H9 (cell line): ENCODE measurements at regions not wholly inside any gene's neighbourhood (a gene's known extent, or its start where the extent isn't known, plus 50 kb on each side); places are given as distances from the start of the nearest gene placed in this dataset.

Experiments
- DNase-seq: peaks from one replicate; pipeline ENCODE4 v3.0.0-alpha.2; 2017
- H2AFZ ChIP-seq: one replicate; pipeline ENCODE4 v1.6.1; 2013; ENCODE audit warnings: mild to moderate bottlenecking, low read length, control low read depth, moderate library complexity
- H2AK5ac ChIP-seq: 2 replicates; pipeline ENCODE4 v1.6.1; 2013; ENCODE audit warnings: low read length, control low read depth, mixed read lengths; ENCODE audit not compliant: insufficient read length
- H2BK120ac ChIP-seq: one replicate; pipeline ENCODE4 v1.6.1; 2013; ENCODE audit warnings: low read depth, mild to moderate bottlenecking, low read length, control low read depth, inconsistent platforms; ENCODE audit not compliant: poor library complexity, severe bottlenecking
- H2BK12ac ChIP-seq: 2 replicates; pipeline ENCODE4 v1.6.1; 2013; ENCODE audit warnings: low read length, control low read depth, mixed read lengths, low read depth; ENCODE audit not compliant: insufficient read length
- H2BK15ac ChIP-seq: 2 replicates; pipeline ENCODE4 v1.6.1; 2013; ENCODE audit warnings: low read depth, low read length, control low read depth
- H2BK20ac ChIP-seq: one replicate; pipeline ENCODE4 v1.6.1; 2013; ENCODE audit warnings: low read depth, mild to moderate bottlenecking, low read length, control low read depth, inconsistent platforms; ENCODE audit not compliant: poor library complexity, severe bottlenecking
- H2BK5ac ChIP-seq: 2 replicates; pipeline ENCODE4 v1.6.1; 2013; ENCODE audit warnings: low read length, control low read depth, mixed read lengths; ENCODE audit not compliant: insufficient read length
- H3K14ac ChIP-seq: 2 replicates; pipeline ENCODE4 v1.6.1; 2013; ENCODE audit warnings: low read length, control low read depth; ENCODE audit not compliant: insufficient read depth
- H3K18ac ChIP-seq: 2 replicates; pipeline ENCODE4 v1.6.1; 2013; ENCODE audit warnings: low read depth, mild to moderate bottlenecking, mixed read lengths, low read length, control low read depth; ENCODE audit not compliant: insufficient read length
- H3K23ac ChIP-seq: 2 replicates; pipeline ENCODE4 v1.6.1; 2013; ENCODE audit warnings: low read length, control low read depth, mixed read lengths, low read depth; ENCODE audit not compliant: insufficient read length
- H3K23me2 ChIP-seq: 2 replicates; pipeline ENCODE4 v1.6.1; 2013; ENCODE audit warnings: low read depth, mild to moderate bottlenecking, mixed read lengths, low read length, control low read depth; ENCODE audit not compliant: insufficient read length, poor library complexity, severe bottlenecking
- H3K27ac ChIP-seq: 2 replicates; pipeline ENCODE4 v1.5.1; 2013; ENCODE audit warnings: low read length, control low read depth, mixed read lengths, low read depth; ENCODE audit not compliant: insufficient read length
- H3K27me3 ChIP-seq: 2 replicates; pipeline ENCODE4 v1.6.1; 2013; ENCODE audit warnings: low read length, control low read depth, inconsistent platforms; ENCODE audit not compliant: insufficient read depth
- H3K4ac ChIP-seq: 2 replicates; pipeline ENCODE4 v1.6.1; 2013; ENCODE audit warnings: low read depth, mild to moderate bottlenecking, control low read depth, inconsistent platforms, low read length, moderate library complexity
- H3K4me1 ChIP-seq: 2 replicates; pipeline ENCODE4 v1.6.1; 2013; ENCODE audit warnings: low read length, control low read depth, inconsistent platforms; ENCODE audit not compliant: insufficient read depth
- H3K4me2 ChIP-seq: 2 replicates; pipeline ENCODE4 v1.6.1; 2013; ENCODE audit warnings: low read length, control low read depth, mixed read lengths; ENCODE audit not compliant: insufficient read length, insufficient read depth
- H3K56ac ChIP-seq: 2 replicates; pipeline ENCODE4 v1.6.1; 2013; ENCODE audit warnings: low read depth, mild to moderate bottlenecking, mixed read lengths, low read length, control low read depth; ENCODE audit not compliant: insufficient read length
- H3K79me1 ChIP-seq: 2 replicates; pipeline ENCODE4 v1.6.1; 2013; ENCODE audit warnings: low read depth, mild to moderate bottlenecking, moderate library complexity, low read length, control low read depth, inconsistent platforms; ENCODE audit not compliant: insufficient read depth, poor library complexity, severe bottlenecking
- H3K79me2 ChIP-seq: 2 replicates; pipeline ENCODE4 v1.6.1; 2013; ENCODE audit warnings: low read length, control low read depth, inconsistent platforms; ENCODE audit not compliant: insufficient read depth
- H3K9ac ChIP-seq: 2 replicates; pipeline ENCODE4 v1.6.1; 2013; ENCODE audit warnings: low read length, control low read depth, mixed read lengths; ENCODE audit not compliant: insufficient read length; ENCODE audit errors: extremely low read depth
- H3K9me3 ChIP-seq: one replicate; pipeline ENCODE4 v1.6.1; 2013; ENCODE audit warnings: low read depth, low read length, inconsistent platforms; ENCODE audit not compliant: control insufficient read depth
- H3T11ph ChIP-seq: one replicate; pipeline ENCODE4 v1.6.1; 2013; ENCODE audit warnings: mild to moderate bottlenecking, low read length, control low read depth, inconsistent platforms
- H4K20me1 ChIP-seq: one replicate; pipeline ENCODE4 v1.6.1; 2013; ENCODE audit not compliant: control insufficient read depth, insufficient read length, insufficient read depth
- H4K5ac ChIP-seq: 2 replicates; pipeline ENCODE4 v1.6.1; 2013; ENCODE audit warnings: low read depth, mild to moderate bottlenecking, mixed read lengths, low read length, control low read depth; ENCODE audit not compliant: insufficient read length
- H4K8ac ChIP-seq: replicated peaks from 2 replicates; pipeline ENCODE4 v1.6.1; 2013; ENCODE audit warnings: low read length, control low read depth, mixed read lengths, low read depth; ENCODE audit not compliant: insufficient read length
- H4K91ac ChIP-seq: 2 replicates; pipeline ENCODE4 v1.6.1; 2013; ENCODE audit warnings: low read depth, mild to moderate bottlenecking, moderate library complexity, mixed read lengths, low read length, control low read depth; ENCODE audit not compliant: insufficient read length
- H3K27ac Mint-ChIP-seq, 3 experiments: 2 replicates in 2 of 3; 3 replicates in 1 of 3; pipeline ENCODE4 v1.8.0; 2020 to 2021; ENCODE audit warnings: mixed read lengths in 3 of 3, mild to moderate bottlenecking in 1 of 3, moderate library complexity in 1 of 3
- H3K27me3 Mint-ChIP-seq: 2 replicates; pipeline ENCODE4 v1.8.0; 2021; ENCODE audit warnings: low read depth, mild to moderate bottlenecking, moderate library complexity, mixed read lengths
- H3K36me3 Mint-ChIP-seq, 3 experiments: 2 replicates in 2 of 3; 3 replicates in 1 of 3; pipeline ENCODE4 v1.8.0; 2020 to 2021; ENCODE audit warnings: low read depth in 3 of 3, mixed read lengths in 3 of 3; ENCODE audit not compliant: insufficient read depth in 1 of 3
- H3K4me1 Mint-ChIP-seq, 2 experiments: 2 replicates each; pipeline ENCODE4 v1.8.0; 2020; ENCODE audit warnings: mixed read lengths in 2 of 2
- H3K4me3 Mint-ChIP-seq, 2 experiments: 2 replicates in 1 of 2; 3 replicates in 1 of 2; pipeline ENCODE4 v1.8.0; 2020 to 2021; ENCODE audit warnings: mild to moderate bottlenecking in 2 of 2, mixed read lengths in 2 of 2, moderate library complexity in 1 of 2
- H3K9me3 Mint-ChIP-seq, 2 experiments: 2 replicates in 1 of 2; 3 replicates in 1 of 2; pipeline ENCODE4 v1.8.0; 2020; ENCODE audit warnings: mild to moderate bottlenecking in 2 of 2, mixed read lengths in 2 of 2, moderate library complexity in 1 of 2
- CTCF ChIP-seq: fragments of 200-600 bp; sonication (generic); conservative IDR thresholded peaks from 3 replicates; pipeline ENCODE4 v1.8.0; 2021; ENCODE audit warnings: antibody characterized with exemption, mild to moderate bottlenecking
- WGBS: extraction: QIAGEN DNeasy Blood & Tissue Kit; methylation state at CpG from one replicate; pipeline ENCODE4 v1.1.7; 2013; ENCODE audit warnings: missing lambda C conversion rate, low lambda C conversion rate, mixed read lengths; ENCODE audit not compliant: insufficient read length; ENCODE audit errors: extremely low coverage; 5-methylcytosine and 5-hydroxymethylcytosine counted together

GRCh38 chr21:18902660-18903059 is 499.1 kb upstream of the TMPRSS15 start:
- H3K27ac ChIP-seq = no peak overlapping the region
- no peak overlapping the region for H2BK120ac ChIP-seq
- H4K5ac ChIP-seq = no peak overlapping the region
- WGBS = no CpG with 5 or more reads among the region's 3 CpGs
- H3T11ph ChIP-seq = no peak overlapping the region
- no peak overlapping the region for H3K4me3 Mint-ChIP-seq
- H3K4me1 Mint-ChIP-seq = 0 out of 4 replicates have a peak, but pooled peaks cover 0 to 3% of the 10 kb centered on the region in 2 experiments
- no peak overlapping the region for H3K4ac ChIP-seq
- H3K9me3 ChIP-seq = no peaks in the 10 kb centered on the region
- no peak overlapping the region for H3K27ac Mint-ChIP-seq
- no peak overlapping the region for H2BK20ac ChIP-seq
- no peak overlapping the region for H2BK5ac ChIP-seq
- H3K79me1 ChIP-seq = no peaks in the 10 kb centered on the region
- no peaks in the 10 kb centered on the region for H3K23me2 ChIP-seq
- H4K8ac ChIP-seq = no peak overlapping the region
- no peak overlapping the region for H4K91ac ChIP-seq
- H3K23ac ChIP-seq = no peak overlapping the region
- no peak overlapping the region for H2AK5ac ChIP-seq
- no peaks in the 10 kb centered on the region for H3K27me3 Mint-ChIP-seq
- H3K4me1 ChIP-seq = no peaks in the 10 kb centered on the region
- no peaks in the 10 kb centered on the region for H3K79me2 ChIP-seq
- H2BK15ac ChIP-seq = no peak overlapping the region
- no peak overlapping the region for H3K4me2 ChIP-seq
- H3K56ac ChIP-seq = no peak overlapping the region
- TF ChIP-seq CTCF = no peak
- no peaks in the 10 kb centered on the region for H3K9me3 Mint-ChIP-seq
- DNase-seq = no peak
- no peak overlapping the region for H3K18ac ChIP-seq
- H3K9ac ChIP-seq = no peak overlapping the region
- H2BK12ac ChIP-seq = no peak overlapping the region
- H3K36me3 Mint-ChIP-seq = no peaks in the 10 kb centered on the region
- no peaks in the 10 kb centered on the region for H4K20me1 ChIP-seq
- H3K27me3 ChIP-seq = no peaks in the 10 kb centered on the region
- H2AFZ ChIP-seq = no peak overlapping the region
- H3K14ac ChIP-seq = no peak overlapping the region
